ENCODE measurements at regions not wholly inside any gene's neighbourhood (a gene's known extent, or its start where the extent isn't known, plus 50 kb on each side); places are given as distances from the start of the nearest gene placed in this dataset.

GRCh38 chr6:163850874-163851273, 436.4 kb downstream of the QKI start:
- Histone ChIP-seq H3K27me3 (ENCODE audit: control insufficient read depth, insufficient read depth, low read length) (no peaks in the 10 kb centered on the region), H3K4me1 (ENCODE audit: control insufficient read depth, insufficient read depth, low read length) (no peaks in the 10 kb centered on the region), H3K4ac (ENCODE audit: low read depth, low read length) (no peak overlapping the region), H3K9me1 (ENCODE audit: insufficient read depth, low read length) (no peaks in the 10 kb centered on the region), H3K9me3 (ENCODE audit: control insufficient read depth, insufficient read depth, low read length) (peaks cover 12% of the 10 kb centered on the region), H3K18ac (ENCODE audit: low read depth, low read length) (no peak overlapping the region), H3K14ac (replicated peaks; ENCODE audit: low read depth, low read length) (no peak overlapping the region), H2BK5ac (ENCODE audit: low read depth, low read length, poor library complexity, severe bottlenecking) (no peak overlapping the region), H4K8ac (ENCODE audit: low read depth in 2 of 2, low read length in 2 of 2) (no peak overlapping the region), H2BK120ac (ENCODE audit: low read depth, low read length) (no peak overlapping the region), H3K4me3 (ENCODE audit: insufficient read depth, low read depth, low read length) (no peak overlapping the region), H2AK5ac (ENCODE audit: low read depth, low read length) (no peak overlapping the region), H4K91ac (ENCODE audit: insufficient read depth, low read depth, low read length) (no peak overlapping the region), H2BK20ac (ENCODE audit: low read depth, low read length) (no peak overlapping the region), H3K36me3 (ENCODE audit: control insufficient read depth, insufficient read depth, low read length) (no peaks in the 10 kb centered on the region), H3K4me2 (ENCODE audit: low read depth, low read length) (no peak overlapping the region), H3K79me1 (ENCODE audit: low read depth in 1 of 2, low read length in 2 of 2) (no peaks in the 10 kb centered on the region), H2AFZ (replicated peaks; ENCODE audit: low read length, poor library complexity) (no peak overlapping the region), H3K27ac (ENCODE audit: insufficient read depth, low read length) (no peak overlapping the region), H3K9ac (ENCODE audit: low read depth, low read length) (no peak overlapping the region), H4K20me1 (ENCODE audit: insufficient read depth, low read length) (no peaks in the 10 kb centered on the region), H3K56ac (ENCODE audit: extremely low read depth, insufficient read depth, low read length) (no peak overlapping the region), H3K23ac (ENCODE audit: low read depth, low read length) (no peak overlapping the region), H2BK15ac (ENCODE audit: low read depth, low read length) (no peak overlapping the region), H2AK9ac (replicated peaks; ENCODE audit: low read depth, low read length, poor library complexity) (no peak overlapping the region), H4K5ac (ENCODE audit: low read depth, low read length) (no peak overlapping the region)
- TF ChIP-seq RAD21 (IDR thresholded peaks at IDR 0.05; ENCODE audit: low read length) (no peak), POLR2A (IDR thresholded peaks at IDR 0.05; ENCODE audit: low read depth, low read length) (no peak), RFX5 (IDR thresholded peaks at IDR 0.05; ENCODE audit: low read depth, low read length) (no peak), CHD1 (IDR thresholded peaks at IDR 0.05; ENCODE audit: low read depth, low read length) (no peak), RCOR1 (IDR thresholded peaks at IDR 0.05; ENCODE audit: insufficient replicate concordance, low read length) (no peak), ELK1 (IDR thresholded peaks at IDR 0.05; ENCODE audit: borderline replicate concordance, low read depth, low read length) (no peak), CEBPB (IDR thresholded peaks at IDR 0.05; ENCODE audit: low read depth, low read length) (no peak), MXI1 (IDR thresholded peaks at IDR 0.05; ENCODE audit: borderline replicate concordance, low read depth, low read length) (no peak), NFE2L2 (IDR thresholded peaks at IDR 0.05; ENCODE audit: low read depth, low read length) (no peak), USF2 (IDR thresholded peaks at IDR 0.05; ENCODE audit: low read depth, low read length) (no peak), MAZ (IDR thresholded peaks at IDR 0.05; ENCODE audit: borderline replicate concordance, low read depth, low read length) (no peak), MAFK (IDR thresholded peaks at IDR 0.05; ENCODE audit: low read depth, low read length) (no peak), BHLHE40 (IDR thresholded peaks at IDR 0.05; ENCODE audit: low read depth, low read length) (no peak), FOS (IDR thresholded peaks at IDR 0.05; ENCODE audit: low read depth, low read length) (no peak)
- no peak for ATAC-seq (ENCODE audit: low read depth)
- in situ Hi-C loops (cut with MboI; ENCODE audit: low sequenced_read_pairs): no loop called here
- dilution Hi-C loops (cut with HindIII; ENCODE audit: low sequenced_read_pairs, unreplicated experiment): no loop called here
- ChIA-PET CTCF (no interaction called here), POLR2A (ENCODE audit: unreplicated experiment) (no interaction called here)
- BruUV-seq (replicated peaks): no TSS peak
- intact Hi-C loops (cut with micrococcal nuclease): no loop called here
- no peak for DNase-seq

Data from IMR-90 (cell line).